ENCODE measurements at regions not wholly inside any gene's neighbourhood (a gene's known extent, or its start where the extent isn't known, plus 50 kb on each side); places are given as distances from the start of the nearest gene placed in this dataset.

DNA sequence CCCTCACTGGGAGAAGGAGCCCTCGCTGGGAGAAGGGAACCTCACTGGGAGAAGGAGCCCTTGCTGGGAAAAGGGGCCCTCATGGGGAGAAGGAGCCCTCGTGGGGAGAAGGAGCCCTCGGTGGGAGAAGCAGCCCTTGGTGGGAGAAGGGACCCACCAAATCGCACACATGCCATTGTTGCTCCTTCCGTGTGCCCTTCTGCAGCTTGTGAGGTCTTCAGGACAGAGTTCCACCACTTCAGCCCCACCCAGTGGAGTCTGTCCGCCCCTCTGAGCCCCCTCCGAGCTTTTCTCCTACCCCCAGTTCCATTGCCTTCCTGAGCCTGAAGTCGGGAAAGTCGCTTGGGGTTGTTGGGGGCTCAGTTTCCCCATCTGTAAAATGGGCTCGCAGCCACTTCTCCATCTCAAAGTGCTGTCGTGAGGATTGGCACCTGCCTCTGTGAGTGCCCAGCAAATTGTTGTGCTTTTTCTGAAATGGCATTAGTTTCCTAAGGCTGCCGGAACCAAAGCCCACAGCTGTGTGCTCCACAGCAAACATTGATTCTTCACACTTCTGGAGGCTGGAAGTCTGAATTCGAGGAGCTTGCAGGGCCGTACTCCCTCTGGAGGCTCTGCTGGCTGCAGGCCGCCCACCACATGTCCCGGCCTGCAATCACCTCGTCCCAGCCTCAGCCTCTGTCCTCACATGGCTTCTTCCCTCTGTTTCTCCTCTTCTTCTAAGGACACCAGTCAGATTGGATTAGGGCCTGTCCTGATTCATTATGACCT, 124.7 kb upstream of the PMEPA1 start:
- DNase-seq (ENCODE audit: low read depth, low spot score) = no peak
- dilution Hi-C loops (cut with MboI; ENCODE audit: extremely low pct_ligation_motif_present, low sequenced_read_pairs) = no loop called here
- H3K4me3 ChIP-seq (ENCODE audit: control insufficient read depth in 2 of 3, extremely low read depth in 1 of 3, insufficient read depth in 2 of 3, low read depth in 1 of 3, low read length in 3 of 3) = no peak overlapping the region
- no peaks in the 10 kb centered on the region for H3K9me3 ChIP-seq (ENCODE audit: control insufficient read depth, low read depth, low read length)
- no peaks in the 10 kb centered on the region for H3K4me1 ChIP-seq (ENCODE audit: control insufficient read depth, extremely low read depth, insufficient read depth, low read length)
- H3K27me3 ChIP-seq (ENCODE audit: control insufficient read depth, extremely low read depth, insufficient read depth, low read length) = peaks cover 71% of the 10 kb centered on the region
- TF ChIP-seq EZH2 (IDR thresholded peaks at IDR 0.05; ENCODE audit: low read length) = no peak
- TF ChIP-seq, protein P1, sequence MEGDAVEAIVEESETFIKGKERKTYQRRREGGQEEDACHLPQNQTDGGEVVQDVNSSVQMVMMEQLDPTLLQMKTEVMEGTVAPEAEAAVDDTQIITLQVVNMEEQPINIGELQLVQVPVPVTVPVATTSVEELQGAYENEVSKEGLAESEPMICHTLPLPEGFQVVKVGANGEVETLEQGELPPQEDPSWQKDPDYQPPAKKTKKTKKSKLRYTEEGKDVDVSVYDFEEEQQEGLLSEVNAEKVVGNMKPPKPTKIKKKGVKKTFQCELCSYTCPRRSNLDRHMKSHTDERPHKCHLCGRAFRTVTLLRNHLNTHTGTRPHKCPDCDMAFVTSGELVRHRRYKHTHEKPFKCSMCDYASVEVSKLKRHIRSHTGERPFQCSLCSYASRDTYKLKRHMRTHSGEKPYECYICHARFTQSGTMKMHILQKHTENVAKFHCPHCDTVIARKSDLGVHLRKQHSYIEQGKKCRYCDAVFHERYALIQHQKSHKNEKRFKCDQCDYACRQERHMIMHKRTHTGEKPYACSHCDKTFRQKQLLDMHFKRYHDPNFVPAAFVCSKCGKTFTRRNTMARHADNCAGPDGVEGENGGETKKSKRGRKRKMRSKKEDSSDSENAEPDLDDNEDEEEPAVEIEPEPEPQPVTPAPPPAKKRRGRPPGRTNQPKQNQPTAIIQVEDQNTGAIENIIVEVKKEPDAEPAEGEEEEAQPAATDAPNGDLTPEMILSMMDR (optimal IDR thresholded peaks at IDR 0.05 in 1 of 3, IDR thresholded peaks at IDR 0.05 in 1 of 3, conservative IDR thresholded peaks at IDR 0.05 in 1 of 3; ENCODE audit: extremely low read depth in 1 of 3, insufficient read depth in 2 of 3, low read length in 3 of 3) = no peak
- no peak overlapping the region for H3K4me2 ChIP-seq (ENCODE audit: control insufficient read depth, extremely low read depth, insufficient read depth, low read depth, low read length)
- no peak for FAIRE-seq
- H4K20me1 ChIP-seq (ENCODE audit: control insufficient read depth, extremely low read depth, insufficient read depth, low read length) = no peaks in the 10 kb centered on the region
- H3K36me3 ChIP-seq (ENCODE audit: control insufficient read depth in 2 of 2, extremely low read depth in 1 of 2, insufficient read depth in 2 of 2, low read length in 2 of 2) = no peaks in the 10 kb centered on the region
- no peak overlapping the region for H2AFZ ChIP-seq (ENCODE audit: control insufficient read depth, low read length)
- no peak overlapping the region for H3K9ac ChIP-seq (ENCODE audit: control insufficient read depth, extremely low read depth, insufficient read depth, low read length)
- no peaks in the 10 kb centered on the region for H3K79me2 ChIP-seq (ENCODE audit: control insufficient read depth, insufficient read depth, low read length)
- no peaks in the 10 kb centered on the region for H3K9me1 ChIP-seq (ENCODE audit: control insufficient read depth, extremely low read depth, insufficient read depth, low read length)
- H3K27ac ChIP-seq (ENCODE audit: control insufficient read depth, insufficient read depth, low read length) = no peak overlapping the region

DNA sequence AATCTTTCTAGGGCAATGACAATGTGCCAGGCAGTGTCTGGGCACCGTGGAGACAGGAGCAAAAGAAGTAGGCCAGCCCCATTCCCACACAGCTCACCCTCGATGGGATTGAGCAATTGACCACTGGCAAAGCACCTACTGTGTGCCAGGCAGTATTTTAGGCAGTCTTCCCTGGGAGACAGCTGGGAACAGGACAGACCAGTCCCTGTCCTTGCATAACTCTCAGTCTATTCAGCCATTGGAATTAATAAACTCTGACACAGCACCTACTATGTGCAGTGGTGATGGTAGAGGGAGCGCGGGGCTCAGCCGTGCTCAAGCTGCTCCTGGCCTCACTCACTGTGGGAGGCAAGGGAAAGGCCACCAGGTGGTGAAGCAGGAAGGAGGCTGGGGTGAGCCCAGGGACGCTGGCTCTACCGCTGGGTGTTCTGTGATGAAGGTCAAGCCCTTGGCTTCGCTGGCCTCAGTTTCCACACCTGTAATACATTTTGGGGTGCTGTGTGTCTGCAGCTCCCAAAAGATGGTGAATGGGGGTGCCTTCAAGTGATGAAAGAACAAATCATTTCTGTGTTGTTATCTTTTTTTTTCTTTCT, 122.3 kb upstream of the PMEPA1 start:
- TF ChIP-seq, protein P1 (optimal IDR thresholded peaks at IDR 0.05 in 1 of 3, IDR thresholded peaks at IDR 0.05 in 1 of 3, conservative IDR thresholded peaks at IDR 0.05 in 1 of 3; ENCODE audit: extremely low read depth in 1 of 3, insufficient read depth in 2 of 3, low read length in 3 of 3) = no peak
- no peak for TF ChIP-seq EZH2 (IDR thresholded peaks at IDR 0.05; ENCODE audit: low read length)
- Histone ChIP-seq H3K9me1 (ENCODE audit: control insufficient read depth, extremely low read depth, insufficient read depth, low read length) (no peaks in the 10 kb centered on the region), H3K4me1 (ENCODE audit: control insufficient read depth, extremely low read depth, insufficient read depth, low read length) (no peaks in the 10 kb centered on the region), H3K27me3 (ENCODE audit: control insufficient read depth, extremely low read depth, insufficient read depth, low read length) (peaks cover 68% of the 10 kb centered on the region), H2AFZ (ENCODE audit: control insufficient read depth, low read length) (no peak overlapping the region), H3K9ac (ENCODE audit: control insufficient read depth, extremely low read depth, insufficient read depth, low read length) (no peak overlapping the region), H3K36me3 (ENCODE audit: control insufficient read depth in 2 of 2, extremely low read depth in 1 of 2, insufficient read depth in 2 of 2, low read length in 2 of 2) (no peaks in the 10 kb centered on the region), H3K9me3 (ENCODE audit: control insufficient read depth, low read depth, low read length) (no peaks in the 10 kb centered on the region), H4K20me1 (ENCODE audit: control insufficient read depth, extremely low read depth, insufficient read depth, low read length) (no peaks in the 10 kb centered on the region), H3K4me2 (ENCODE audit: control insufficient read depth, extremely low read depth, insufficient read depth, low read depth, low read length) (no peak overlapping the region), H3K79me2 (ENCODE audit: control insufficient read depth, insufficient read depth, low read length) (no peaks in the 10 kb centered on the region), H3K27ac (ENCODE audit: control insufficient read depth, insufficient read depth, low read length) (no peak overlapping the region), H3K4me3 (ENCODE audit: control insufficient read depth in 2 of 3, extremely low read depth in 1 of 3, insufficient read depth in 2 of 3, low read depth in 1 of 3, low read length in 3 of 3) (no peak overlapping the region)
- DNase-seq (ENCODE audit: low read depth, low spot score) (no peak), FAIRE-seq (no peak)
- dilution Hi-C loops (cut with MboI; ENCODE audit: extremely low pct_ligation_motif_present, low sequenced_read_pairs) = no loop called here
